ENCODE measurements at regions not wholly inside any gene's neighbourhood (a gene's known extent, or its start where the extent isn't known, plus 50 kb on each side); places are given as distances from the start of the nearest gene placed in this dataset.

- TF ChIP-seq, protein P1, sequence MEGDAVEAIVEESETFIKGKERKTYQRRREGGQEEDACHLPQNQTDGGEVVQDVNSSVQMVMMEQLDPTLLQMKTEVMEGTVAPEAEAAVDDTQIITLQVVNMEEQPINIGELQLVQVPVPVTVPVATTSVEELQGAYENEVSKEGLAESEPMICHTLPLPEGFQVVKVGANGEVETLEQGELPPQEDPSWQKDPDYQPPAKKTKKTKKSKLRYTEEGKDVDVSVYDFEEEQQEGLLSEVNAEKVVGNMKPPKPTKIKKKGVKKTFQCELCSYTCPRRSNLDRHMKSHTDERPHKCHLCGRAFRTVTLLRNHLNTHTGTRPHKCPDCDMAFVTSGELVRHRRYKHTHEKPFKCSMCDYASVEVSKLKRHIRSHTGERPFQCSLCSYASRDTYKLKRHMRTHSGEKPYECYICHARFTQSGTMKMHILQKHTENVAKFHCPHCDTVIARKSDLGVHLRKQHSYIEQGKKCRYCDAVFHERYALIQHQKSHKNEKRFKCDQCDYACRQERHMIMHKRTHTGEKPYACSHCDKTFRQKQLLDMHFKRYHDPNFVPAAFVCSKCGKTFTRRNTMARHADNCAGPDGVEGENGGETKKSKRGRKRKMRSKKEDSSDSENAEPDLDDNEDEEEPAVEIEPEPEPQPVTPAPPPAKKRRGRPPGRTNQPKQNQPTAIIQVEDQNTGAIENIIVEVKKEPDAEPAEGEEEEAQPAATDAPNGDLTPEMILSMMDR (IDR thresholded peaks at IDR 0.05; ENCODE audit: low read depth, low read length) = no peak
- no peak for TF ChIP-seq EZH2phosphoT487 (IDR thresholded peaks at IDR 0.05; ENCODE audit: low read depth)
Observed at GRCh38 chr13:103157434-103158145, 91.4 kb upstream of the SLC10A2 start.

Measured in OCI-LY3 (cell line).